ENCODE measurements at regions not wholly inside any gene's neighbourhood (a gene's known extent, or its start where the extent isn't known, plus 50 kb on each side); places are given as distances from the start of the nearest gene placed in this dataset.
"Not testable (repeated sequence)": the region's sequence is repeated elsewhere in the genome, so short reads cannot be mapped to it uniquely, and the experiment has no call there.

GRCh38 chr6:165793287-165793825 is 130.3 kb upstream of the PDE10A start:
- no peak for DNase-seq (ENCODE audit: low read depth)

GRCh38 chr6:165791876-165792437 is 128.9 kb upstream of the PDE10A start:
- DNase-seq (ENCODE audit: low read depth): no peak

GRCh38 chr6:165791306-165791705 is 128.3 kb upstream of the PDE10A start:
- no peak for DNase-seq (ENCODE audit: low read depth)

- DNase-seq (ENCODE audit: low read depth): no peak
Measured at GRCh38 chr6:165782812-165783211, 119.8 kb upstream of the PDE10A start.

- no peak for DNase-seq (ENCODE audit: low read depth)
Measured at GRCh38 chr6:165782134-165782533, 119.1 kb upstream of the PDE10A start.

GRCh38 chr6:165777680-165778079 is 114.6 kb upstream of the PDE10A start:
- DNase-seq (ENCODE audit: low read depth): no peak

- DNase-seq (ENCODE audit: low read depth): no peak
Measured at GRCh38 chr6:165776691-165777090, 113.7 kb upstream of the PDE10A start.

GRCh38 chr6:165775721-165776120 is 112.7 kb upstream of the PDE10A start:
- no peak for DNase-seq (ENCODE audit: low read depth)

GRCh38 chr6:165774903-165775601 is 112.0 kb upstream of the PDE10A start:
- no peak for DNase-seq (ENCODE audit: low read depth)

- DNase-seq (ENCODE audit: low read depth): no peak
Measured at GRCh38 chr6:165770397-165771082, 107.5 kb upstream of the PDE10A start.

GRCh38 chr6:165769884-165770283 is 106.8 kb upstream of the PDE10A start:
- no peak for DNase-seq (ENCODE audit: low read depth)

- DNase-seq (ENCODE audit: low read depth): no peak
Measured at GRCh38 chr6:165769401-165769800, 106.4 kb upstream of the PDE10A start.

- no peak for DNase-seq (ENCODE audit: low read depth)
Measured at GRCh38 chr6:165768961-165769360, 105.9 kb upstream of the PDE10A start.

GRCh38 chr6:165767228-165767627 is 104.2 kb upstream of the PDE10A start:
- DNase-seq (ENCODE audit: low read depth): no peak

GRCh38 chr6:165766457-165766856 is 103.4 kb upstream of the PDE10A start:
- no peak for DNase-seq (ENCODE audit: low read depth)

- DNase-seq (ENCODE audit: low read depth): no peak
Measured at GRCh38 chr6:165766026-165766425, 103.0 kb upstream of the PDE10A start.

- DNase-seq (ENCODE audit: low read depth): not testable (repeated sequence)
Measured at GRCh38 chr6:165765256-165765655, 102.2 kb upstream of the PDE10A start.

GRCh38 chr6:165762876-165763275 is 99.8 kb upstream of the PDE10A start:
- no peak for DNase-seq (ENCODE audit: low read depth)

- DNase-seq (ENCODE audit: low read depth): no peak
Measured at GRCh38 chr6:165762125-165762524, 99.1 kb upstream of the PDE10A start.

- no peak for DNase-seq (ENCODE audit: low read depth)
Measured at GRCh38 chr6:165760803-165761185, 97.8 kb upstream of the PDE10A start.

GRCh38 chr6:165760126-165760802 is 97.2 kb upstream of the PDE10A start:
- no peak for DNase-seq (ENCODE audit: low read depth)

- no peak for DNase-seq (ENCODE audit: low read depth)
Measured at GRCh38 chr6:165758441-165758840, 95.4 kb upstream of the PDE10A start.

GRCh38 chr6:165755583-165755982 is 92.5 kb upstream of the PDE10A start:
- no peak for DNase-seq (ENCODE audit: low read depth)

All from stimulated activated CD8-positive, alpha-beta memory T cell treated with anti-CD3 and anti-CD28 coated beads, Interleukin-15, amount 100 ng/mL, for 24 hours (primary cell).